DOHH2 (cell line): ENCODE measurements at regions not wholly inside any gene's neighbourhood (a gene's known extent, or its start where the extent isn't known, plus 50 kb on each side); places are given as distances from the start of the nearest gene placed in this dataset.
"Not testable (repeated sequence)": the region's sequence is repeated elsewhere in the genome, so short reads cannot be mapped to it uniquely, and the experiment has no call there.

Experiments used
- H3F3A ChIP-seq: fragments of 200-600 bp; sonication (generic), shearing (Covaris generic); 2 replicates; pipeline ENCODE4 v1.6.0; 2016; ENCODE audit warnings: antibody characterized with exemption, mild to moderate bottlenecking; ENCODE audit not compliant: control insufficient read depth, insufficient read depth
- H3K27ac ChIP-seq: fragments of 200-600 bp; sonication (generic); 2 replicates; pipeline ENCODE4 v1.5.1; 2014; ENCODE audit warnings: low read depth, mild to moderate bottlenecking, low read length, moderate library complexity
- H3K27me3 ChIP-seq: fragments of 200-600 bp; sonication (generic); 2 replicates; pipeline ENCODE4 v1.6.1; 2014; ENCODE audit warnings: mild to moderate bottlenecking, low read length, mixed read lengths; ENCODE audit not compliant: control insufficient read depth
- H3K36me3 ChIP-seq: fragments of 200-600 bp; sonication (generic); 2 replicates; pipeline ENCODE4 v1.6.1; 2014; ENCODE audit warnings: mild to moderate bottlenecking, low read length, moderate library complexity, mixed read lengths; ENCODE audit not compliant: control insufficient read depth
- H3K4me1 ChIP-seq: fragments of 200-600 bp; sonication (generic); 2 replicates; pipeline ENCODE4 v1.6.1; 2014; ENCODE audit warnings: mild to moderate bottlenecking, low read length, mixed read lengths; ENCODE audit not compliant: control insufficient read depth
- H3K4me2 ChIP-seq: fragments of 200-600 bp; sonication (generic); 2 replicates; pipeline ENCODE4 v1.6.0; 2014; ENCODE audit warnings: mild to moderate bottlenecking, low read length, moderate library complexity
- H3K4me3 ChIP-seq: fragments of 200-600 bp; sonication (generic); 2 replicates; pipeline ENCODE4 v1.5.1; 2014; ENCODE audit warnings: mild to moderate bottlenecking, low read length, mixed read lengths
- H3K79me2 ChIP-seq: fragments of 200-600 bp; sonication (generic); 2 replicates; pipeline ENCODE4 v1.6.1; 2014; ENCODE audit warnings: mild to moderate bottlenecking, low read length, mixed read lengths; ENCODE audit not compliant: control insufficient read depth
- H3K9me2 ChIP-seq: fragments of 200-600 bp; sonication (generic); replicated peaks from 2 replicates; pipeline ENCODE4 v1.6.1; 2014; ENCODE audit warnings: mild to moderate bottlenecking, low read length, mixed read lengths; ENCODE audit not compliant: control insufficient read depth
- H3K9me3 ChIP-seq: fragments of 200-600 bp; sonication (generic); 2 replicates; pipeline ENCODE4 v1.6.1; 2014; ENCODE audit warnings: antibody characterized with exemption, low read length, mixed read lengths; ENCODE audit not compliant: control insufficient read depth, insufficient read depth
- H4K20me1 ChIP-seq: fragments of 200-600 bp; sonication (generic); 2 replicates; pipeline ENCODE4 v1.6.0; 2014; ENCODE audit warnings: low read depth, mild to moderate bottlenecking, antibody characterized with exemption, low read length, moderate library complexity; ENCODE audit not compliant: control insufficient read depth, insufficient read depth
- CTCF ChIP-seq: fragments of 200-600 bp; sonication (generic); IDR thresholded peaks from one replicate; pipeline ENCODE4 v1.5.1; 2014; ENCODE audit warnings: antibody characterized with exemption, mild to moderate bottlenecking, low read depth, low read length; ENCODE audit not compliant: poor library complexity, severe bottlenecking
- EZH2phosphoT487 ChIP-seq: fragments of 200-600 bp; sonication (generic); IDR thresholded peaks from 2 replicates; pipeline ENCODE4 v1.6.1; 2017; ENCODE audit warnings: borderline replicate concordance, mild to moderate bottlenecking, antibody characterized with exemption, low read length, moderate library complexity, mixed read lengths

GRCh38 chr5:86228147-86228546, 389.6 kb upstream of the COX7C start:
- H3K4me3 ChIP-seq: no peak overlapping the region
- no peak overlapping the region for H3K4me2 ChIP-seq
- TF ChIP-seq CTCF (no peak), EZH2phosphoT487 (no peak)
- H3K9me3 ChIP-seq: no peaks in the 10 kb centered on the region
- H3K79me2 ChIP-seq: no peaks in the 10 kb centered on the region
- H3K27ac ChIP-seq: no peak overlapping the region
- H3K27me3 ChIP-seq: no peaks in the 10 kb centered on the region
- H3K9me2 ChIP-seq: no peaks in the 10 kb centered on the region
- H3F3A ChIP-seq: no peaks in the 10 kb centered on the region
- no peaks in the 10 kb centered on the region for H3K4me1 ChIP-seq
- no peaks in the 10 kb centered on the region for H4K20me1 ChIP-seq
- no peaks in the 10 kb centered on the region for H3K36me3 ChIP-seq

DNA sequence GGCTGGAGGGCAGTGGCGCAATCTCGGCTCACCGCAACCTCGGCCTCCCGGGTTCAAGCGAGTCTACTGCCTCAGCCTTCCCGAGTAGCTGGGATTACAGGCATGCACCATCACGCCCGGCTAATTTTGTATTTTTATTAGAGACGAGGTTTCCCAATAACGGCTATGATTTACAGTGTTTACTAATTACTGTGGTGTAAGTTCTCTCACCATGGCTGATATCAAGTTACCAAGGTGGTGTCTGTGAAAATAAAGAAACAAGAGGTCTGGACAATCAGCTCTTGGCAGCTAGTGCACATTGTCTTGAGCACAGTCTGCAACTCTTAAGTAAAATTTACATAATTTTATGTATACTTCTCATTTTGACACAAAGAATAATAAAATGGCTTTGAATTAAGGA, 385.5 kb upstream of the COX7C start:
- no peaks in the 10 kb centered on the region for H3K79me2 ChIP-seq
- H3K4me2 ChIP-seq: no peak overlapping the region
- TF ChIP-seq CTCF (no peak), EZH2phosphoT487 (no peak)
- H3K36me3 ChIP-seq: no peaks in the 10 kb centered on the region
- no peaks in the 10 kb centered on the region for H4K20me1 ChIP-seq
- no peak overlapping the region for H3K27ac ChIP-seq
- H3F3A ChIP-seq: no peaks in the 10 kb centered on the region
- no peaks in the 10 kb centered on the region for H3K27me3 ChIP-seq
- no peaks in the 10 kb centered on the region for H3K9me3 ChIP-seq
- H3K4me3 ChIP-seq: no peak overlapping the region
- no peaks in the 10 kb centered on the region for H3K9me2 ChIP-seq
- no peaks in the 10 kb centered on the region for H3K4me1 ChIP-seq

- Histone ChIP-seq H3K4me1 (no peaks in the 10 kb centered on the region), H3K4me2 (no peak overlapping the region), H4K20me1 (no peaks in the 10 kb centered on the region), H3K9me3 (no peaks in the 10 kb centered on the region), H3K27ac (no peak overlapping the region), H3K79me2 (no peaks in the 10 kb centered on the region), H3K9me2 (no peaks in the 10 kb centered on the region), H3K36me3 (no peaks in the 10 kb centered on the region), H3K4me3 (no peak overlapping the region), H3K27me3 (no peaks in the 10 kb centered on the region), H3F3A (no peaks in the 10 kb centered on the region)
- no peak for TF ChIP-seq CTCF
- no peak for TF ChIP-seq EZH2phosphoT487
These were observed 373.6 kb upstream of the COX7C start for GRCh38 chr5:86244153-86244552.

GRCh38 chr5:86257871-86258270, 359.9 kb upstream of the COX7C start:
- H4K20me1 ChIP-seq: no peaks in the 10 kb centered on the region
- no peaks in the 10 kb centered on the region for H3K27me3 ChIP-seq
- H3K27ac ChIP-seq: no peak overlapping the region
- no peaks in the 10 kb centered on the region for H3K4me1 ChIP-seq
- H3K9me3 ChIP-seq: no peaks in the 10 kb centered on the region
- no peaks in the 10 kb centered on the region for H3K9me2 ChIP-seq
- H3K4me3 ChIP-seq: no peak overlapping the region
- no peak overlapping the region for H3K4me2 ChIP-seq
- no peaks in the 10 kb centered on the region for H3K79me2 ChIP-seq
- H3K36me3 ChIP-seq: no peaks in the 10 kb centered on the region
- TF ChIP-seq CTCF (no peak), EZH2phosphoT487 (no peak)
- H3F3A ChIP-seq: no peaks in the 10 kb centered on the region

- H3K79me2 ChIP-seq, H3K4me1 ChIP-seq, H3K4me3 ChIP-seq, H3K4me2 ChIP-seq, H3K9me2 ChIP-seq, H3K27me3 ChIP-seq, H3K36me3 ChIP-seq, H3F3A ChIP-seq, H3K27ac ChIP-seq, H3K9me3 ChIP-seq, H4K20me1 ChIP-seq: not testable (repeated sequence)
These were observed 333.1 kb upstream of the COX7C start for GRCh38 chr5:86284400-86285190.
